Prostate gland (tissue), 2 donors: ENCODE measurements at regions not wholly inside any gene's neighbourhood (a gene's known extent, or its start where the extent isn't known, plus 50 kb on each side); places are given as distances from the start of the nearest gene placed in this dataset.

Experiments
- CTCF ChIP-seq, 4 experiments: fragments of 200-600 bp in 2 of 4; fragments of 450-650 bp in 2 of 4; sonication (generic) in 2 of 4; IDR thresholded peaks; 1 replicate in 3 of 4; 2 replicates in 1 of 4; pipeline ENCODE4 v1.5.1; 2016 to 2019; ENCODE audit warnings: antibody characterized with exemption in 4 of 4, mild to moderate bottlenecking in 2 of 4, moderate library complexity in 2 of 4
- POLR2A ChIP-seq: fragments of 450-650 bp; IDR thresholded peaks from one replicate; pipeline ENCODE4 v1.6.1; 2016; ENCODE audit warnings: antibody characterized with exemption, mild to moderate bottlenecking

- TF ChIP-seq CTCF (IDR thresholded peaks at IDR 0.05) = no peak
- TF ChIP-seq POLR2A = no peak
These were observed 235.4 kb upstream of the FANCL start for GRCh38 chr2:58476556-58476955.
